ENCODE measurements at regions not wholly inside any gene's neighbourhood (a gene's known extent, or its start where the extent isn't known, plus 50 kb on each side); places are given as distances from the start of the nearest gene placed in this dataset.

DNA sequence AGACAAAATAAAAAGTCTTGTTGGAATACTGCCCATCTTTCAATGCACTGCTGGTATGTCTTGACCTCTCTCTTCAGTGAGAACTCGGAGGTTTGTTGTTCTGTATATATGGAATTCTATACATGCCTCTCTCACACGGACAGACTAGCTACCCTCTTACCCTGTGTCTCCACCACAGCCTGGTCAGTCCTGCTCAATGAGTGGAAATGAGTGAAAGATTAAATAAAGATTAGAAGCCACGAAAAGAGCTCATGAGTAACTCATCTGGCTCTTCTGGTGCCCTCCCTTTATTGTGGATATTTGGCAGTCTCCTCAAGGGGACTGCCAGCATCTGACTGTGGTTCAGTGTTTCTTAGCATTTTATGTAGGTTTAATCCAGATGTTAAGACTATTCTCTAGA, 262.8 kb upstream of the MAP3K7 start:
- DNase-seq (ENCODE audit: low read depth, low spot score): no peak
- in situ Hi-C loops (cut with HindIII; ENCODE audit: low sequenced_read_pairs): no loop called here
- no peak overlapping the region for H3K4me3 ChIP-seq (ENCODE audit: low read depth, low read length)
- no peak for TF ChIP-seq CTCF (IDR thresholded peaks at IDR 0.05; ENCODE audit: low read depth, low read length)

DNA sequence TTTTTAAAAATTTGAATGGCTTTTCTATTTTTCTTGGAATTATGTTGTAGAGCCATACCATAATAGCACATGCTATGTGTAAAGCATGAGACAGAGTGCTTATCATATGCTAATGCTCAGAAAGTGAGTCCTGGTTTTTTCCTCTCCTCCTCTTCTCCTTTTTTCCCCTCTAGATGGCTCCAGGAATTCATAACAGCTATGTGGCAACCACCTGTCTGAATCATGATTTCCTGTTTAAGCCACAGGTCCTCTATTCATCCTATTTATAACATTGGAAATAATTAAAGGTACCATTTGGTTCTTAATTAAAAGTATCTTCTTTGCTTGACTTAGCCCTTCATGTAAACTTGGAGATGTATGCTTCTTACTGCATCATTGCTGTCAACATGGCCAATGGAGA, 260.0 kb upstream of the MAP3K7 start:
- no peak for DNase-seq (ENCODE audit: low read depth, low spot score)
- in situ Hi-C loops (cut with HindIII; ENCODE audit: low sequenced_read_pairs): no loop called here
- TF ChIP-seq CTCF (IDR thresholded peaks at IDR 0.05; ENCODE audit: low read depth, low read length): no peak
- H3K4me3 ChIP-seq (ENCODE audit: low read depth, low read length): no peak overlapping the region

DNA sequence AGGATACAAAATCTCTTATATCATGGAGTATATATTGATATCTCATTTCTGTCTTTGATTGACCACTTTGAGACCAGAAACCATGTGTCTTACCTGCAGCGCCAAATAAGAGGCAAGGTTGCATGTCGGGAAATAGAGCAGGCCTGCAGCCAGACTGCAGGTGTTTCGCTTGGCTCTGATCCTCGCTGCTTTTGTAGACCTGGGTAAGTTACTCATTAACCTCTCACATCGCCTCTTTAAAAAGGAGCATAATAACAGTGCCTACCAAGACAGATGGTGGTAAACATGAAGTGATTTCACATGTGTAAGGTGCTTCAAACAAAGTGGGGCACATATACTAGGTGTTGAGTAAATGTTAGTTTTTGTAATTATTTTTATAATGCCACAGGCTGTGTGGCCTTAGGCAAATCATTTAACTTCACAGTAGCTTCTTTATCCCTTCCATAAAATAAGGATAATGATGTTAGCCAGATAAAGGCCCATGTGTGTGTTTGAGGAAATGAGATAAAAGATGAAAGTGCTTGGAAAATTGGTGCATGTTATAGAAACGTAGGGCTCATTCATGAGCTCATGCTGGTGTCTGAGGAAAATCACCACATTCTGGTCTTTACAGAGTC, 248.8 kb upstream of the MAP3K7 start:
- no peak for DNase-seq (ENCODE audit: low read depth, low spot score)
- no peak for TF ChIP-seq CTCF (IDR thresholded peaks at IDR 0.05; ENCODE audit: low read depth, low read length)
- in situ Hi-C loops (cut with HindIII; ENCODE audit: low sequenced_read_pairs): no loop called here
- H3K4me3 ChIP-seq (ENCODE audit: low read depth, low read length): no peak overlapping the region

DNA sequence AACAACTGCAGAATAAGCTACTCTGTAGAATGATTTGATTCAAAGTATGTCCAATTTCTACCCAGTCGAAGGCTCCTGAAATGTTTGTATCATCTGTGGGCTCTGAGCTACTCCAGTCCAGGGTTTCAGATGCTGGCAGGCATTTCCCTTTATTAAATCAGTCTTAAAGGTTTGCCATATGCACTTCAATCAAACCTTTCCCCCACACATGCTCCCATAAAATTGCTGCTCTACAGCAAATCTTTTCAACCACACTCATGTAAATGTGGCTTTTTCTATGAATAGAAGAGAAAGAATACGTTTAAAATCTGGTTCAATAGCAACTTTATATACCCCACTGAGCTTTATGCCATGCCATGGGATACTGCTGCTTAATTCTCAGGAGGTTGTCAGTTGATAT, 242.4 kb upstream of the MAP3K7 start:
- TF ChIP-seq CTCF (IDR thresholded peaks at IDR 0.05; ENCODE audit: low read depth, low read length): no peak
- no peak overlapping the region for H3K4me3 ChIP-seq (ENCODE audit: low read depth, low read length)
- in situ Hi-C loops (cut with HindIII; ENCODE audit: low sequenced_read_pairs): no loop called here
- DNase-seq (ENCODE audit: low read depth, low spot score): no peak

- no peak for DNase-seq (ENCODE audit: low read depth, low spot score)
- H3K4me3 ChIP-seq (ENCODE audit: low read depth, low read length): no peak overlapping the region
- no peak for TF ChIP-seq CTCF (IDR thresholded peaks at IDR 0.05; ENCODE audit: low read depth, low read length)
- in situ Hi-C loops (cut with HindIII; ENCODE audit: low sequenced_read_pairs): no loop called here
Measured at GRCh38 chr6:90820436-90820835, 233.6 kb upstream of the MAP3K7 start.

GRCh38 chr6:90819483-90819882, 232.6 kb upstream of the MAP3K7 start:
- in situ Hi-C loops (cut with HindIII; ENCODE audit: low sequenced_read_pairs): no loop called here
- no peak for DNase-seq (ENCODE audit: low read depth, low spot score)
- no peak for TF ChIP-seq CTCF (IDR thresholded peaks at IDR 0.05; ENCODE audit: low read depth, low read length)
- no peak overlapping the region for H3K4me3 ChIP-seq (ENCODE audit: low read depth, low read length)

DNA sequence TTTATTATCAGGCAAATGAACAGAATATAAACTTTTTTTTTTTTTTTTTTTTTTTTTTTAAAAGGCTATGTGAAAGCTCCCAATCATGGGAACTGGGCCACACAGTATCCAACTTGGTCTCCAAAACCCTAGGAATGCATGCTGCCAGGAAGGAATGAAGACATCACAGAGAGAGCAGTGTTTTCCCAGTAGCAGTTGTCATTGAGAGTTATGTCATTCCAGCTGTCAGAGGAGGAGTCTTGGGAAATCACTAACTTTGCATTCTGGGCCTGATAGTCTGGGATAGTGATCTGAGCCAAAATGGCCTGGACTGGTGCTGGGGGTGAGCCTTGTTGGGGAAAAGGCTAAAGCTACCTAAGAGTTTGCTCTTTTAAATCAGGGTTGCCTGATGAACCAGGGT, 231.3 kb upstream of the MAP3K7 start:
- in situ Hi-C loops (cut with HindIII; ENCODE audit: low sequenced_read_pairs): no loop called here
- no peak for TF ChIP-seq CTCF (IDR thresholded peaks at IDR 0.05; ENCODE audit: low read depth, low read length)
- DNase-seq (ENCODE audit: low read depth, low spot score): no peak
- no peak overlapping the region for H3K4me3 ChIP-seq (ENCODE audit: low read depth, low read length)

Measured in astrocyte of the spinal cord (primary cell).